ENCODE measurements at regions not wholly inside any gene's neighbourhood (a gene's known extent, or its start where the extent isn't known, plus 50 kb on each side); places are given as distances from the start of the nearest gene placed in this dataset.
"Not testable (repeated sequence)": the region's sequence is repeated elsewhere in the genome, so short reads cannot be mapped to it uniquely, and the experiment has no call there.

DNA sequence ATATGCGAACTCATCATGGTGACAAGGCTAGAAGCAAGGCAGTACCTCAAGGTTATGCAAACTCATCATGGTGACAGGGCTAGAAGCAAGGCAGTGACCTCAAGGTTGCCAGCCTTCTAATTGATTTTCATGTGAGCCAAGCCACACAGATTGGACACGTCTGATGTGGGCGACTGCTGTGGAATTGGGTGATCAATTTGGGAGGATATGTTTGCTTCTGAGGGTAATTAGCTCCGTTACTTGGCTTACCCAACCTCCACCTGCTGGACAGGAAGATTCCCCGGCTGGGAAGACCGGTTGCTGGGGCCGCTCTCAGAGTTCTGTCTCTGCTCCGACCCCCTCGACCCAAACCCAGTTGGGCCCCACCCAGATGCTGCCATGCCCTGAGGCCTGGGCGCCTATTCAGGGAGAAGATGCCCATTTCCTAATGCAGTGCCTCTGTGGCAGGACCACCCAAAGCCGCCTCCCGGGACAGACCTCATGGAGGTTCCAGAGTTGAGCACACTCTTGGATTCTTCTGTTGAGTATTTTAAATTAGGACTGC is 69.9 kb upstream of the SHANK2 start:
- Histone ChIP-seq H3K4me3 (ENCODE audit: low read depth, low read length) (no peak overlapping the region), H3K27me3 (ENCODE audit: control insufficient read depth, insufficient read depth, low read length) (no peaks in the 10 kb centered on the region), H3K36me3 (ENCODE audit: control insufficient read depth, insufficient read depth, low read length) (no peaks in the 10 kb centered on the region)
- DNase-seq (ENCODE audit: low read depth), result no peak
- TF ChIP-seq, protein P1, sequence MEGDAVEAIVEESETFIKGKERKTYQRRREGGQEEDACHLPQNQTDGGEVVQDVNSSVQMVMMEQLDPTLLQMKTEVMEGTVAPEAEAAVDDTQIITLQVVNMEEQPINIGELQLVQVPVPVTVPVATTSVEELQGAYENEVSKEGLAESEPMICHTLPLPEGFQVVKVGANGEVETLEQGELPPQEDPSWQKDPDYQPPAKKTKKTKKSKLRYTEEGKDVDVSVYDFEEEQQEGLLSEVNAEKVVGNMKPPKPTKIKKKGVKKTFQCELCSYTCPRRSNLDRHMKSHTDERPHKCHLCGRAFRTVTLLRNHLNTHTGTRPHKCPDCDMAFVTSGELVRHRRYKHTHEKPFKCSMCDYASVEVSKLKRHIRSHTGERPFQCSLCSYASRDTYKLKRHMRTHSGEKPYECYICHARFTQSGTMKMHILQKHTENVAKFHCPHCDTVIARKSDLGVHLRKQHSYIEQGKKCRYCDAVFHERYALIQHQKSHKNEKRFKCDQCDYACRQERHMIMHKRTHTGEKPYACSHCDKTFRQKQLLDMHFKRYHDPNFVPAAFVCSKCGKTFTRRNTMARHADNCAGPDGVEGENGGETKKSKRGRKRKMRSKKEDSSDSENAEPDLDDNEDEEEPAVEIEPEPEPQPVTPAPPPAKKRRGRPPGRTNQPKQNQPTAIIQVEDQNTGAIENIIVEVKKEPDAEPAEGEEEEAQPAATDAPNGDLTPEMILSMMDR (IDR thresholded peaks at IDR 0.05; ENCODE audit: insufficient read depth, low read length, poor library complexity, severe bottlenecking), result no peak

DNA sequence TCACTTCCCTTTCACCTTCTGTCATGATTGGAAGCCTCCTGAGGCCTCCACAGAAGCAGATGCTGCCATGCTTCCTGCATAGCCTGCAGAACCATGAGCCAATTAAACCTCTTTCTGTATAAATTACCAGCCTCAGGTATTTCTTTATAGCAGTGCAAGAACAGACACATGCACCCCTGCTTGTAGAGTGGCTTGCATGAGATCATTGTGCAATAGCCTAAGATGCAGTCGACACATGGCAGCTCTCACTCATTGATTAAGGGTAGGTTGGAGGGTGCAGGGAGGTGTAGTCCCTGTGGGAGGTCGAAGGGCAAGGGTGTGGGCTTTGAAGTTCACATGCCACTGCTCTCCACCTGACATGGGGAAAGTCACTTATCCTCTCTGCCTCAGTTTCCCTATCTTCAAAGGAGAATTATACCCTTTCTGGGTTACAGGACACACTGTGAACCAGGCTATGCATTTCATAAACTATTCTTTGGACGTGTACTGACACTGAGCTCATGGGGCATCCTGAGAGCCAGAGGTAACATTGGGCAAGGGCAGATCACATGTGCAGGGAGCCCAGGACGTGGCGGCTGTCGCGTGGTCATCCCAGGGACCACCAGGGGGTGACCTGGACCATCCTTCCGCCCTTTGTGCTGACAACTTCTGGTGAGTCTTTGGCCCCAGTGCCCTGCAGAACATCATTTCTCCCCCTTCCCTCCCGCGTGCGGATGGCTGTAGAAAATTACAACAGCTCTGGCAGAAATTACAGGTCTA is 69.2 kb upstream of the SHANK2 start:
- Histone ChIP-seq H3K36me3 (ENCODE audit: control insufficient read depth, insufficient read depth, low read length) (no peaks in the 10 kb centered on the region), H3K4me3 (ENCODE audit: low read depth, low read length) (no peak overlapping the region), H3K27me3 (ENCODE audit: control insufficient read depth, insufficient read depth, low read length) (no peaks in the 10 kb centered on the region)
- TF ChIP-seq, protein P1 (IDR thresholded peaks at IDR 0.05; ENCODE audit: insufficient read depth, low read length, poor library complexity, severe bottlenecking), result no peak
- no peak for DNase-seq (ENCODE audit: low read depth)

DNA sequence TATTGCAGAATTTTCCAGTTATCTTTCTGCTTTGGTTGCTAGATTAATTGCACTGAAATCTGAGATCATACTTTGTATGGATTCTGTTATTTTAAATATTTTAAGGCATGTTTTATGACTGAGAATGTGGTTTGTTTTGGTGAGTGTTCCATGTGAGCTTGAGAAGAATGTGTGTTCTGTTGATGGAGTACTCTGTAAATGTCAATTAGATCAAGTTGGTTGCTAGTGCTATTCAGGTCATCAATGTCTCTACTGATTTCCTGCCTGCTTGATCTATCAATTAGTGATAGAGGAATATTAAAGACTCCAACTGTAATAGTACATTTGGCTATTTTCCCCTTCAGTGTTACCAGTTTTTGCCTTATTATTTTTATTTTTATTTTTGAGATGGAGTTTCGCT is 64.3 kb upstream of the SHANK2 start:
- H3K4me3 ChIP-seq (ENCODE audit: low read depth, low read length), result no peak overlapping the region
- H3K36me3 ChIP-seq (ENCODE audit: control insufficient read depth, insufficient read depth, low read length), result no peaks in the 10 kb centered on the region
- H3K27me3 ChIP-seq (ENCODE audit: control insufficient read depth, insufficient read depth, low read length), result no peaks in the 10 kb centered on the region
- DNase-seq (ENCODE audit: low read depth), result no peak
- TF ChIP-seq, protein P1 (IDR thresholded peaks at IDR 0.05; ENCODE audit: insufficient read depth, low read length, poor library complexity, severe bottlenecking), result no peak

DNA sequence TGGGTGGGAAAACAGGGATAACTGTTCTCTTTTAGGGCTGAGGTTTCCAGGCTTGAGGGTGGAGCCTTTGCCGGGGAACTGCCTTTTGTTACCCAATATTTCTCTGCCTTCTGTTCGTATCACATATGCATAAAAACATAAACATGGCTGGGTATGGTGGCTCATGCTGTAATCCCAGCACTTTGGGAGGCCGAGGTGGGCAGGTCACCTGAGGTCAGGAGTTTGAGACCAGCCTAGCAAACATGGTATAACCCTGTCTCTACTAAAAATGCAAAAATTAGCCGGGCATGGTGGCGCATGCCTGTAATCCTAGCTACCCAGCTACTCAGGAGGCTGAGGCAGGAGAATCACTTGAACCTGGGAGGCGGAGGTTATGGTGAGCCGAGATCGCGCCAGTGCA is 60.2 kb upstream of the SHANK2 start:
- not testable (repeated sequence) for H3K36me3 ChIP-seq (ENCODE audit: control insufficient read depth, insufficient read depth, low read length); H3K27me3 ChIP-seq (ENCODE audit: control insufficient read depth, insufficient read depth, low read length); DNase-seq (ENCODE audit: low read depth); H3K4me3 ChIP-seq (ENCODE audit: low read depth, low read length)

DNA sequence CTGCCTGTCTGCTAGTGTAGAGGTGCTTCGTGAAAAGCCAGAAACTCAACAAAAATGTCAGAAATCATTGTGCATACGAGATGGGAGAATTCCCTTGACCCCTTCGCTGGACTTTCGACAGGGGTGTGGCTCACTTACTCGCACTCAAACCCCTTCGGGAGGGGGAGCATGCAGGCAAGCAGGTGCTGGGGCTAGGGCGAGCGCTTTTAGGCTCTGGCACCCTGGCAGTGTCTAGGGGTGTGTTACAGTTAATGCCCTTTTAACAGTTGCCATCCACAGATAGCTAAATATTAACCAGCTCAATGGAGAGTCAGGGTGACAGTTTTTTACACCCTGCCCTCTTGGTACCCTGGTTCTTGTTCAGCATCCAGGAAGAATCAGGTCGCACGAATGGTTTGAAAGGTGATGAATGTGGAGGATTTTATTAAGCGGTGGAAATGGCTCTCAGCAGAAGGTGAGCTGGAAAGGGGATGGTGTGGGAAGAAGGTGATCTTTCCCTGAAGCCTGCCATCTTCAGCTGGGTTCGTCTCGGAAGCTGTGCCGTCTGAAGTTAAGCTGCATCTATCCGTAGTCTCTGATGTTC is 59.6 kb upstream of the SHANK2 start:
- H3K27me3 ChIP-seq (ENCODE audit: control insufficient read depth, insufficient read depth, low read length), result no peaks in the 10 kb centered on the region
- H3K4me3 ChIP-seq (ENCODE audit: low read depth, low read length), result no peak overlapping the region
- H3K36me3 ChIP-seq (ENCODE audit: control insufficient read depth, insufficient read depth, low read length), result no peaks in the 10 kb centered on the region
- DNase-seq (ENCODE audit: low read depth), result no peak
- TF ChIP-seq, protein P1 (IDR thresholded peaks at IDR 0.05; ENCODE audit: insufficient read depth, low read length, poor library complexity, severe bottlenecking), result no peak

DNA sequence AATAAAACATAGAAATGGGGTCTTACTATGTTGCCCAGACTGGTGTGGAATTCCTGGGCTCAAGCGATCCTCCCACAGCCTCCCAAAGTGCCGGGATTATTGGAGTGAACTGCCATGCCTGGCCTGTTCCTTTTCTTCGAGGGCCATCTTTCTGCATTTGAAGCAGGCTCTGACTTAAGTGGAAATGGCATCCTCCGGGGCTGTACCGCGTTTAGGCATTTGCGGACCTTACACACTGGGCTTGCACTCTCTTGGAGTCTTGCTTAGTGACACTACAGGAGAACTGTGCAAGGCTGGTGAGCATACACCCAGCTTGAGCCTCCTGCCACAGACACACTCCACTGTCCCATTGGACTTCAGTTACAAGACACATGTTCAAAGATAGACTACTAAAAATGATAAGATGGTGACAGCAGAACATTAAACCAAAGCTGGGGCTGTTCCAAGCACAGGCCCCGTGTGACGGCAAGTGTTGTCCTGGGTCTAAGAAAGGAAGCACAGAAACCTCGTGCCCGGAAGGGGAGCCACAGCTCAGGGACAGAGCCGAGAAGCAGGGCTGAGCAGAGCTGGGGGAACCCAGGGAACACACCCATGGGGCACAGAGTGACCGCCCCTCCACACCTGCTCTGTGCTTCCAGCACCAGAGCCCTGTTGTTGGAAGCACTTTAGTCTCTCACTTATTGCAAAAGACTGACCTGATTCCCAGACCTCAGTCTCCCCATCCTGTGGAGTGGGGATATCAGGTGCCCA is 59.0 kb upstream of the SHANK2 start:
- DNase-seq (ENCODE audit: low read depth), result no peak
- Histone ChIP-seq H3K27me3 (ENCODE audit: control insufficient read depth, insufficient read depth, low read length) (no peaks in the 10 kb centered on the region), H3K4me3 (ENCODE audit: low read depth, low read length) (no peak overlapping the region), H3K36me3 (ENCODE audit: control insufficient read depth, insufficient read depth, low read length) (no peaks in the 10 kb centered on the region)
- TF ChIP-seq, protein P1 (IDR thresholded peaks at IDR 0.05; ENCODE audit: insufficient read depth, low read length, poor library complexity, severe bottlenecking), result no peak
